Esophagus muscularis mucosa (tissue), 3 donors: ENCODE measurements at regions not wholly inside any gene's neighbourhood (a gene's known extent, or its start where the extent isn't known, plus 50 kb on each side); places are given as distances from the start of the nearest gene placed in this dataset.

Experiments used
- CTCF ChIP-seq, 3 experiments: fragments of 200-600 bp in 2 of 3; fragments of 450-650 bp in 1 of 3; sonication (generic) in 2 of 3; IDR thresholded peaks; one replicate each; pipeline ENCODE4 v1.5.1; 2017 to 2019; ENCODE audit warnings: antibody characterized with exemption in 3 of 3, mild to moderate bottlenecking in 2 of 3, moderate library complexity in 1 of 3
- POLR2A ChIP-seq: fragments of 450-650 bp; IDR thresholded peaks from one replicate; pipeline ENCODE4 v1.6.1; 2017; ENCODE audit warnings: antibody characterized with exemption, moderate library complexity, mild to moderate bottlenecking, low read depth
- POLR2AphosphoS5 ChIP-seq, 2 donors: sonication (generic); formaldehyde crosslinking; IDR thresholded peaks; one replicate each; pipeline ENCODE4 v1.6.1; 2017; ENCODE audit warnings: antibody characterized with exemption in 2 of 2

- no peak for TF ChIP-seq POLR2A
- no peak for TF ChIP-seq POLR2AphosphoS5 (IDR thresholded peaks at IDR 0.05)
- TF ChIP-seq CTCF (IDR thresholded peaks at IDR 0.05), result no peak
Measured at GRCh38 chr2:132272713-132273112, 111.0 kb upstream of the ANKRD30BL start.
